ENCODE measurements at regions not wholly inside any gene's neighbourhood (a gene's known extent, or its start where the extent isn't known, plus 50 kb on each side); places are given as distances from the start of the nearest gene placed in this dataset.

GRCh38 chr3:5756443-5756842, 568.9 kb downstream of the EDEM1 start:
- POLR2A ChIA-PET: no interaction called here

GRCh38 chr3:5757213-5757804, 569.8 kb downstream of the EDEM1 start:
- Mint-ChIP-seq H3K27me3 (peaks cover 0 to 2% of the 10 kb centered on the region in 2 donors), H3K4me3 (no peak overlapping the region), H3K4me1 (no peaks in the 10 kb centered on the region), H3K9me3 (peaks cover 0 to 10% (median 8%) of the 10 kb centered on the region in 5 donors), H3K36me3 (no peaks in the 10 kb centered on the region), H3K27ac (no peak overlapping the region)
- Histone ChIP-seq H3K27ac (ENCODE audit: low read depth, low read length) (no peak overlapping the region), H3K4me1 (ENCODE audit: insufficient read depth, low read length) (no peaks in the 10 kb centered on the region), H3K27me3 (ENCODE audit: insufficient read depth, low read length, poor library complexity, severe bottlenecking) (no peaks in the 10 kb centered on the region), H3K4me3 (ENCODE audit: low read length) (no peak overlapping the region), H3K9me3 (ENCODE audit: low read length) (no peaks in the 10 kb centered on the region), H3K36me3 (ENCODE audit: insufficient read depth, low read length) (no peaks in the 10 kb centered on the region)
- POLR2A ChIA-PET: no interaction called here
- CTCF ChIA-PET: no interaction called here
- no peak for DNase-seq

More at GRCh38 chr3:5756443-5756842, 568.9 kb downstream of the EDEM1 start:
- Histone ChIP-seq H3K9me3 (ENCODE audit: low read length) (no peaks in the 10 kb centered on the region), H3K4me1 (ENCODE audit: insufficient read depth, low read length) (no peaks in the 10 kb centered on the region), H3K36me3 (ENCODE audit: insufficient read depth, low read length) (no peaks in the 10 kb centered on the region), H3K27me3 (ENCODE audit: insufficient read depth, low read length, poor library complexity, severe bottlenecking) (no peaks in the 10 kb centered on the region), H3K27ac (ENCODE audit: low read depth, low read length) (no peak overlapping the region), H3K4me3 (ENCODE audit: low read length) (no peak overlapping the region)
- no peaks in the 10 kb centered on the region for H3K36me3 Mint-ChIP-seq
- CTCF ChIA-PET: no interaction called here
- no peak overlapping the region for H3K4me3 Mint-ChIP-seq
- DNase-seq: no peak
- H3K27me3 Mint-ChIP-seq: peaks cover 0 to 2% of the 10 kb centered on the region in 2 donors
- no peak overlapping the region for H3K27ac Mint-ChIP-seq
- no peaks in the 10 kb centered on the region for H3K4me1 Mint-ChIP-seq
- peaks cover 2 to 16% (median 8%) of the 10 kb centered on the region in 5 donors for H3K9me3 Mint-ChIP-seq

- H3K36me3 Mint-ChIP-seq: no peaks in the 10 kb centered on the region
- POLR2A ChIA-PET: no interaction called here
- peaks cover 4 to 9% (median 6%) of the 10 kb centered on the region in 5 donors for H3K9me3 Mint-ChIP-seq
- no peak overlapping the region for H3K27ac Mint-ChIP-seq
- no peaks in the 10 kb centered on the region for H3K4me1 ChIP-seq (ENCODE audit: insufficient read depth, low read length)
- no peaks in the 10 kb centered on the region for H3K27me3 ChIP-seq (ENCODE audit: insufficient read depth, low read length, poor library complexity, severe bottlenecking)
- no peaks in the 10 kb centered on the region for H3K9me3 ChIP-seq (ENCODE audit: low read length)
- H3K4me3 ChIP-seq (ENCODE audit: low read length): no peak overlapping the region
- H3K4me1 Mint-ChIP-seq: no peaks in the 10 kb centered on the region
- CTCF ChIA-PET: no interaction called here
- no peak overlapping the region for H3K4me3 Mint-ChIP-seq
- H3K36me3 ChIP-seq (ENCODE audit: insufficient read depth, low read length): no peaks in the 10 kb centered on the region
- H3K27me3 Mint-ChIP-seq: no peaks in the 10 kb centered on the region
- DNase-seq: no peak
- no peak overlapping the region for H3K27ac ChIP-seq (ENCODE audit: low read depth, low read length)
Measured at GRCh38 chr3:5758699-5759098, 571.2 kb downstream of the EDEM1 start.

DNA sequence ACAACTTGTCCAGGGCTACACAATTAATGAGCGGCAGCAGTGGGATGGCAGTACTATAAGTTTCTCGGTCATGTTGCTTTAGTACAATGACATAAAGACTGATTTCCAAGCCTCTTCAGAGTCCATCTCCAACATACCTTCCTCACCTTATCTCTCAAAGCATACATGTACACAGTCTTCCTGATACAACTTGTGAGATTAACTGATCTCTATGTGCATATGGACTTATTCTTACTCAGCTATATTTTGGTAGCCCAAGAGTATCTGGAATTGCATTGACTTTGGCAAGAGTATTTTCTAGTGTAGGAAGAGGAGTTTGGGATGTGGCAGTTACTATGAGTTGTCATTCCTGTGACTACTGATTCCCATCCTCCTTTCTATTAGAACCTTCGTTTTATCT, 575.0 kb downstream of the EDEM1 start:
- no peaks in the 10 kb centered on the region for H3K27me3 Mint-ChIP-seq
- Histone ChIP-seq H3K9me3 (ENCODE audit: low read length) (no peaks in the 10 kb centered on the region), H3K27me3 (ENCODE audit: insufficient read depth, low read length, poor library complexity, severe bottlenecking) (no peaks in the 10 kb centered on the region), H3K36me3 (ENCODE audit: insufficient read depth, low read length) (no peaks in the 10 kb centered on the region), H3K4me1 (ENCODE audit: insufficient read depth, low read length) (no peaks in the 10 kb centered on the region), H3K4me3 (ENCODE audit: low read length) (no peak overlapping the region), H3K27ac (ENCODE audit: low read depth, low read length) (no peak overlapping the region)
- CTCF ChIA-PET: no interaction called here
- H3K4me1 Mint-ChIP-seq: no peaks in the 10 kb centered on the region
- no peaks in the 10 kb centered on the region for H3K36me3 Mint-ChIP-seq
- H3K9me3 Mint-ChIP-seq: peaks cover 2 to 9% (median 5%) of the 10 kb centered on the region in 5 donors
- DNase-seq: no peak
- H3K4me3 Mint-ChIP-seq: no peak overlapping the region
- POLR2A ChIA-PET: no interaction called here
- H3K27ac Mint-ChIP-seq: no peak overlapping the region

GRCh38 chr3:5766848-5767247, 579.3 kb downstream of the EDEM1 start:
- Mint-ChIP-seq H3K27ac (no peak overlapping the region), H3K27me3 (no peaks in the 10 kb centered on the region), H3K4me1 (no peaks in the 10 kb centered on the region), H3K4me3 (no peak overlapping the region), H3K9me3 (peaks cover 0 to 6% (median 2%) of the 10 kb centered on the region in 5 donors), H3K36me3 (no peaks in the 10 kb centered on the region)
- no peak for DNase-seq
- POLR2A ChIA-PET: no interaction called here
- Histone ChIP-seq H3K4me3 (ENCODE audit: low read length) (no peak overlapping the region), H3K27ac (ENCODE audit: low read depth, low read length) (no peak overlapping the region), H3K36me3 (ENCODE audit: insufficient read depth, low read length) (no peaks in the 10 kb centered on the region), H3K9me3 (ENCODE audit: low read length) (no peaks in the 10 kb centered on the region), H3K4me1 (ENCODE audit: insufficient read depth, low read length) (no peaks in the 10 kb centered on the region), H3K27me3 (ENCODE audit: insufficient read depth, low read length, poor library complexity, severe bottlenecking) (no peaks in the 10 kb centered on the region)
- CTCF ChIA-PET: no interaction called here

- no peak overlapping the region for H3K27ac ChIP-seq (ENCODE audit: low read depth, low read length)
- Mint-ChIP-seq H3K27ac (no peak overlapping the region), H3K27me3 (no peaks in the 10 kb centered on the region), H3K4me3 (no peak overlapping the region), H3K9me3 (peaks cover 0 to 6% (median 2%) of the 10 kb centered on the region in 5 donors), H3K36me3 (no peaks in the 10 kb centered on the region), H3K4me1 (no peaks in the 10 kb centered on the region)
- H3K4me1 ChIP-seq (ENCODE audit: insufficient read depth, low read length): no peaks in the 10 kb centered on the region
- no peak for DNase-seq
- no peaks in the 10 kb centered on the region for H3K27me3 ChIP-seq (ENCODE audit: insufficient read depth, low read length, poor library complexity, severe bottlenecking)
- H3K36me3 ChIP-seq (ENCODE audit: insufficient read depth, low read length): no peaks in the 10 kb centered on the region
- H3K9me3 ChIP-seq (ENCODE audit: low read length): no peaks in the 10 kb centered on the region
- CTCF ChIA-PET: no interaction called here
- no peak overlapping the region for H3K4me3 ChIP-seq (ENCODE audit: low read length)
- POLR2A ChIA-PET: no interaction called here
Measured at GRCh38 chr3:5767304-5767703, 579.8 kb downstream of the EDEM1 start.

DNA sequence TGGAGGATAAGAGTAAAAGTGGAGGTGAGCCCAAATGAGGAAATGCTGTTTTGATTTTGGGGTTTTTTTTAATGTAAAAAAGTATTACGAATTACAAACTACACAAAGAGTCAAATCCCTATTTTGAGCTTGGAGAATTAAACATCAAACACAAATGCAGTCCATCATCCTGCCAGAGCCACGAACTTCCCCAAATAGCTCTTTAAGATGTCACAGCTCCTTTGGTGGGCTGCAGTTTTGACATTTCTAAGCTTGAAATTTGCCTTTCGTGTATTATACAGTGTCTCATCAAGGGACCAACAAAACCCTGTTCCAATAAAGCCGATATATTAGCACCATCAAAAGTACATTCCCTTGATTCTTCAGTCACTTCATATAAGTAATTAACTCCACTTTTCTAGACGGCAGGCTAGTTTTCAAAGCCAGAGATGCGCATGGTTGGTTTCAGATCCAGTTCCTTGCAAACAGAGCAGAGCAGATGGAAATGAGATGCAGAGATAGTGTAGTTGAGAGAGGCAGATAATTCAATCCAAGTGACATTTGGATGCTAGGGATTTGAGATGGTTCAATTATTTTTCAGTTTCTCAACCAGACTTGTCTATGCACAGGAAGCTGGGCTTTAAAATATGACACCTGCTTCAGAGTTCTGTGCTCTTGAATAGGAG, 580.9 kb downstream of the EDEM1 start:
- Histone ChIP-seq H3K36me3 (ENCODE audit: insufficient read depth, low read length) (no peaks in the 10 kb centered on the region), H3K27me3 (ENCODE audit: insufficient read depth, low read length, poor library complexity, severe bottlenecking) (no peaks in the 10 kb centered on the region), H3K4me3 (ENCODE audit: low read length) (no peak overlapping the region), H3K27ac (ENCODE audit: low read depth, low read length) (no peak overlapping the region), H3K4me1 (ENCODE audit: insufficient read depth, low read length) (no peaks in the 10 kb centered on the region), H3K9me3 (ENCODE audit: low read length) (no peaks in the 10 kb centered on the region)
- Mint-ChIP-seq H3K4me1 (no peaks in the 10 kb centered on the region), H3K27ac (no peak overlapping the region), H3K9me3 (peaks cover 0 to 3% (median 0%) of the 10 kb centered on the region in 5 donors), H3K4me3 (no peak overlapping the region), H3K36me3 (no peaks in the 10 kb centered on the region), H3K27me3 (no peaks in the 10 kb centered on the region)
- ChIA-PET POLR2A (no interaction called here), CTCF (no interaction called here)
- no peak for DNase-seq

DNA sequence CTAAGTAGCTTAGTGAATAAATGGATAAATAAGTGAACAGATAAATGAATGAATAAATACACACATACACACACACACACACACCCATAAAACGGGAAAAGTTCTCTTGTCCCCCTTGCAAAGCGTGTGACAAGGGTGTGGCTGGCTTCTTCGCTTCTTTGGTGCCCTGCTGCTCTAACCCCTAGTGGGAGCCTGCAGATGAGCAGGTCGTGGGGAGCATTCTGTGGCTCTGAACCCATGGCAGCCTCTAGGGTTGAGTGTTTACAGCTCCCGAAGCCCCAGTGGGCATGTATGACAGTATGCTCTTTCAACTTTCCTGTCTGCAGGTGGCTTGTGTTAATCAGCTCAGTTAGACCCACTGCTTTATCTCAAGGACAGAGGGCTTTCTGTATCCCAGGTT, 582.3 kb downstream of the EDEM1 start:
- ChIA-PET POLR2A (no interaction called here), CTCF (no interaction called here)
- Histone ChIP-seq H3K27me3 (ENCODE audit: insufficient read depth, low read length, poor library complexity, severe bottlenecking) (no peaks in the 10 kb centered on the region), H3K9me3 (ENCODE audit: low read length) (no peaks in the 10 kb centered on the region), H3K36me3 (ENCODE audit: insufficient read depth, low read length) (no peaks in the 10 kb centered on the region), H3K4me1 (ENCODE audit: insufficient read depth, low read length) (no peaks in the 10 kb centered on the region), H3K4me3 (ENCODE audit: low read length) (no peak overlapping the region), H3K27ac (ENCODE audit: low read depth, low read length) (no peak overlapping the region)
- no peak for DNase-seq
- Mint-ChIP-seq H3K4me1 (no peaks in the 10 kb centered on the region), H3K36me3 (no peaks in the 10 kb centered on the region), H3K27ac (no peak overlapping the region), H3K9me3 (peaks cover 0 to 8% (median 3%) of the 10 kb centered on the region in 5 donors), H3K4me3 (no peak overlapping the region), H3K27me3 (no peaks in the 10 kb centered on the region)
